Stomach (tissue), 4 donors: ENCODE measurements at regions not wholly inside any gene's neighbourhood (a gene's known extent, or its start where the extent isn't known, plus 50 kb on each side); places are given as distances from the start of the nearest gene placed in this dataset.

Experiments used
- EP300 ChIP-seq: sonication (generic); formaldehyde crosslinking; IDR thresholded peaks from one replicate; pipeline ENCODE4 v1.6.1; 2017; ENCODE audit warnings: antibody characterized with exemption
- TF ChIP-seq, protein P1 (sequence below), 7 experiments: fragments of 450-650 bp in 4 of 7; fragments of 200-600 bp in 3 of 7; sonication (generic) in 3 of 7; IDR thresholded peaks; one replicate each; pipeline ENCODE4 v1.5.1; 2016 to 2019; ENCODE audit warnings: antibody characterized with exemption in 7 of 7, control low read depth in 2 of 7, mild to moderate bottlenecking in 1 of 7

DNA sequence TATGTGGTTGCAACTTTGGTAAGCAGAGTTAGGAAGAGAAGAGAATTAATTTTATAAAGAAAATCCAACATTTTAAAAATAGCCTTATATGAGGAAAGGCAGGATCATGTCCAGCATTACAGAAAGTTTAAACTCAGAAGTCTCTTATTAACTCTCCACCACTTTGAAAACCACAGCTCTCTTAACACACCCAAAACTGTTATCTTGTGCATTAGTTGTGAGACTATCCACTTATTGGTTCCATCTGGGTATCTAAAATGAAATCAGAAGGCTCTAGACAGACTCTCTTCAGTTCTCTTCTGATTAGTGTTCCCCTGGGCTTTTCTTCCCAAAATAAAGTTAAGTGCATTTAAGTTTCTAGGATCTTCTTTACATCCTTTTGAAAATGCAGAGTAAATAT, 251.5 kb downstream of the TXNL1 start:
- TF ChIP-seq, protein P1, sequence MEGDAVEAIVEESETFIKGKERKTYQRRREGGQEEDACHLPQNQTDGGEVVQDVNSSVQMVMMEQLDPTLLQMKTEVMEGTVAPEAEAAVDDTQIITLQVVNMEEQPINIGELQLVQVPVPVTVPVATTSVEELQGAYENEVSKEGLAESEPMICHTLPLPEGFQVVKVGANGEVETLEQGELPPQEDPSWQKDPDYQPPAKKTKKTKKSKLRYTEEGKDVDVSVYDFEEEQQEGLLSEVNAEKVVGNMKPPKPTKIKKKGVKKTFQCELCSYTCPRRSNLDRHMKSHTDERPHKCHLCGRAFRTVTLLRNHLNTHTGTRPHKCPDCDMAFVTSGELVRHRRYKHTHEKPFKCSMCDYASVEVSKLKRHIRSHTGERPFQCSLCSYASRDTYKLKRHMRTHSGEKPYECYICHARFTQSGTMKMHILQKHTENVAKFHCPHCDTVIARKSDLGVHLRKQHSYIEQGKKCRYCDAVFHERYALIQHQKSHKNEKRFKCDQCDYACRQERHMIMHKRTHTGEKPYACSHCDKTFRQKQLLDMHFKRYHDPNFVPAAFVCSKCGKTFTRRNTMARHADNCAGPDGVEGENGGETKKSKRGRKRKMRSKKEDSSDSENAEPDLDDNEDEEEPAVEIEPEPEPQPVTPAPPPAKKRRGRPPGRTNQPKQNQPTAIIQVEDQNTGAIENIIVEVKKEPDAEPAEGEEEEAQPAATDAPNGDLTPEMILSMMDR (IDR thresholded peaks at IDR 0.05) = no peak
- no peak for TF ChIP-seq EP300
